Stomach (tissue), 8 donors: ENCODE measurements at regions not wholly inside any gene's neighbourhood (a gene's known extent, or its start where the extent isn't known, plus 50 kb on each side); places are given as distances from the start of the nearest gene placed in this dataset.

Experiments
- DNase-seq, 2 donors: peaks; one replicate each; pipeline versions ENCODE4 v3.0.0 to v3.0.0-alpha.2; 2013 to 2019
- H3K27ac ChIP-seq, 5 donors: fragments of 200-600 bp in 4 of 5; sonication (generic) in 4 of 5; one replicate each; pipeline ENCODE4 v1.5.1; 2013 to 2019; ENCODE audit warnings: mild to moderate bottlenecking in 1 of 5, moderate library complexity in 1 of 5
- H3K27me3 ChIP-seq, 3 donors: fragments of 200-600 bp; sonication (generic); one replicate each; pipeline ENCODE4 v1.5.1; 2017 to 2019; ENCODE audit warnings: mixed run types in 1 of 3
- H3K36me3 ChIP-seq, 4 donors: fragments of 200-600 bp; sonication (generic); 1 replicate in 3 of 4; 2 replicates in 1 of 4; pipeline ENCODE4 v1.5.1; 2016 to 2019
- H3K4me1 ChIP-seq, 4 donors: fragments of 200-600 bp; sonication (generic); one replicate each; pipeline ENCODE4 v1.5.1; 2016 to 2019
- H3K4me3 ChIP-seq, 4 donors: fragments of 200-600 bp; sonication (generic) in 3 of 4; one replicate each; pipeline ENCODE4 v1.5.1; 2016 to 2019; ENCODE audit warnings: mild to moderate bottlenecking in 1 of 4
- H3K9me3 ChIP-seq, 4 donors: fragments of 200-600 bp; sonication (generic); one replicate each; pipeline ENCODE4 v1.5.1; 2016 to 2019
- CTCF ChIP-seq, 7 experiments: fragments of 450-650 bp in 4 of 7; fragments of 200-600 bp in 3 of 7; sonication (generic) in 3 of 7; IDR thresholded peaks; one replicate each; pipeline ENCODE4 v1.5.1; 2016 to 2019; ENCODE audit warnings: antibody characterized with exemption in 7 of 7, control low read depth in 2 of 7, mild to moderate bottlenecking in 1 of 7
- EP300 ChIP-seq: sonication (generic); formaldehyde crosslinking; IDR thresholded peaks from one replicate; pipeline ENCODE4 v1.6.1; 2017; ENCODE audit warnings: antibody characterized with exemption
- POLR2A ChIP-seq, 4 donors: fragments of 450-650 bp; IDR thresholded peaks; one replicate each; pipeline ENCODE4 v1.6.1; 2016; ENCODE audit warnings: antibody characterized with exemption in 4 of 4, control low read depth in 2 of 4, mild to moderate bottlenecking in 1 of 4, moderate library complexity in 1 of 4
- POLR2AphosphoS5 ChIP-seq, 3 donors: sonication (generic); formaldehyde crosslinking; IDR thresholded peaks; one replicate each; pipeline ENCODE4 v1.6.1; 2016; ENCODE audit warnings: antibody characterized with exemption in 3 of 3
- whole genome bisulfite sequencing, 5 donors: extraction: QIAGEN DNeasy Blood & Tissue Kit in 3 of 5; methylation state at CpG; one replicate each; pipeline versions ENCODE4 v1.1.5 to v1.1.7; 2013 to 2018; 5-methylcytosine and 5-hydroxymethylcytosine counted together
- intact Hi-C: fragments of 100-400 bp; cut with DNase I; formaldehyde crosslinking; loops from one replicate; pipeline ENCODE4 v1.15.1; 2023; ENCODE audit warnings: low total_unique reads
- donor health status: healthy with polysubstance abuse.
- donor health status: Bipolar disorder and iron deficiency.
- donor health status: healthy.

DNA sequence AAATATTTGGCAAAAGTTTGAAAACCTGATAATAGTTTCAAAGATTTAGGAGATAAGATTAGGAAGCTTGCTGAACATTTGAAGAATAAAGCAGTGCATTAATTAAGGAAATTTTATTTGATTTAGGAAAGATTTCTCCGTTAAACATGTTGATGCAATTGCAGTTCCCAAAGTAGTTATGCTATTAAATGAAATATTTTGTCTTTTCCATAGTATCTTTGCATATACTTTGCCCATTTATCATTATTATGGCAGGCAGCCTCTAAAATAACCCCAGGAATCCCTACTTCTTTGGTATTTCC lies 136.5 kb downstream of the MREG start:
- 51 to 76% (median 60%) methylated on average over 1 of the region's 1 CpG for WGBS, 5 donors

GRCh38 chr2:215876139-215876936 lies 137.0 kb downstream of the MREG start:
- no peak overlapping the region for H3K4me3 ChIP-seq
- 43 to 58% (median 55%) methylated on average over 3 of the region's 3 CpGs for WGBS, 5 donors
- H3K4me1 ChIP-seq = no peaks in the 10 kb centered on the region
- intact Hi-C loops = no loop called here
- no peak overlapping the region for H3K27ac ChIP-seq
- TF ChIP-seq POLR2AphosphoS5 (IDR thresholded peaks at IDR 0.05) (no peak), CTCF (IDR thresholded peaks at IDR 0.05) (no peak), EP300 (no peak), POLR2A (IDR thresholded peaks at IDR 0.05) (no peak)
- no peaks in the 10 kb centered on the region for H3K27me3 ChIP-seq
- H3K9me3 ChIP-seq = peaks cover 0 to 8% (median 0%) of the 10 kb centered on the region in 4 donors
- no peaks in the 10 kb centered on the region for H3K36me3 ChIP-seq
- no peak for DNase-seq

More for the DNA sequence above, 136.5 kb downstream of the MREG start:
- DNase-seq = no peak
- H3K27me3 ChIP-seq = no peaks in the 10 kb centered on the region
- intact Hi-C loops = no loop called here
- H3K4me1 ChIP-seq = no peaks in the 10 kb centered on the region
- no peak overlapping the region for H3K27ac ChIP-seq
- peaks cover 0 to 8% (median 0%) of the 10 kb centered on the region in 4 donors for H3K9me3 ChIP-seq
- H3K36me3 ChIP-seq = no peaks in the 10 kb centered on the region
- no peak for TF ChIP-seq EP300
- no peak for TF ChIP-seq CTCF (IDR thresholded peaks at IDR 0.05)
- TF ChIP-seq POLR2AphosphoS5 (IDR thresholded peaks at IDR 0.05) = no peak
- TF ChIP-seq POLR2A (IDR thresholded peaks at IDR 0.05) = no peak
- no peak overlapping the region for H3K4me3 ChIP-seq

GRCh38 chr2:215874418-215874817 lies 138.9 kb downstream of the MREG start:
- Histone ChIP-seq H3K4me3 (no peak overlapping the region), H3K4me1 (no peaks in the 10 kb centered on the region), H3K36me3 (no peaks in the 10 kb centered on the region), H3K27ac (no peak overlapping the region), H3K9me3 (peaks cover 0 to 8% (median 0%) of the 10 kb centered on the region in 4 donors), H3K27me3 (no peaks in the 10 kb centered on the region)
- no peak for DNase-seq
- intact Hi-C loops = no loop called here
- no peak for TF ChIP-seq CTCF (IDR thresholded peaks at IDR 0.05)
- TF ChIP-seq POLR2AphosphoS5 (IDR thresholded peaks at IDR 0.05) = no peak
- no peak for TF ChIP-seq EP300
- no peak for TF ChIP-seq POLR2A (IDR thresholded peaks at IDR 0.05)
- WGBS, 5 donors = 83 to 93% (median 89%) methylated on average over 2 of the region's 2 CpGs

DNA sequence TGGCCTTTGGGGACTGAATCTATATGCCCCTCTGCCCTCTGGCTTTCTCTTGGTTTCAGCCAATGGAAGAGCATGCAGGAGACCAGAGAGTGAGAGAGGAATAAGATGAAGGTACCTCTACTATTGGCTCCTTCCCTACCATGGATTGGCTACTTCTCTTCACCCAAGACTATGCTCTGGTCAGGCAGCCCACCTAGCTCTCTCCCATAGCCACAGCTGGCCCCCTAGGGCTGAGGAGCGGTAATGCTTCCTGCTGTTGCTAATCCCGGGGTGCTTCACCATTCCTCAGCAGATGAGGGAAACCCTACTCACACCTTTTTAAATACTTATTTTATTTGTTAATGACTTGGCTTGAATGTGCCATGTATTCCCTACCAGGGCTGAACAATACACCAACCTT lies 142.4 kb downstream of the MREG start:
- no peak for TF ChIP-seq CTCF (IDR thresholded peaks at IDR 0.05)
- TF ChIP-seq POLR2AphosphoS5 (IDR thresholded peaks at IDR 0.05) = no peak
- H3K9me3 ChIP-seq = no peaks in the 10 kb centered on the region
- no peak overlapping the region for H3K27ac ChIP-seq
- no peak for DNase-seq
- no peaks in the 10 kb centered on the region for H3K36me3 ChIP-seq
- H3K4me1 ChIP-seq = no peaks in the 10 kb centered on the region
- intact Hi-C loops = no loop called here
- 92 to 95% (median 94%) methylated on average over 2 of the region's 2 CpGs for WGBS, 5 donors
- no peaks in the 10 kb centered on the region for H3K27me3 ChIP-seq
- no peak overlapping the region for H3K4me3 ChIP-seq
